HL-60 (cell line): ENCODE measurements at regions not wholly inside any gene's neighbourhood (a gene's known extent, or its start where the extent isn't known, plus 50 kb on each side); places are given as distances from the start of the nearest gene placed in this dataset.

Experiments used
- DNase-seq, 2 experiments: peaks; one replicate each; pipeline ENCODE4 v3.0.0-alpha.2; 2010 to 2020; ENCODE audit warnings: low read depth in 1 of 2, low spot score in 1 of 2
- H3K27ac ChIP-seq: fragments of 250-450 bp; sonication (Bioruptor Pico); replicated peaks from 2 replicates; pipeline ENCODE4 v1.5.1; 2020; ENCODE audit warnings: mild to moderate bottlenecking, moderate library complexity
- H3K27me3 ChIP-seq: fragments of 250-450 bp; sonication (Bioruptor Pico); 2 replicates; pipeline ENCODE4 v1.5.1; 2021; ENCODE audit warnings: mild to moderate bottlenecking, moderate library complexity; ENCODE audit not compliant: insufficient read depth, poor library complexity, severe bottlenecking
- H3K4me3 ChIP-seq: replicated peaks from 2 replicates; pipeline ENCODE4 v1.5.1; 2011; ENCODE audit warnings: mild to moderate bottlenecking, control low read depth, low read length; ENCODE audit not compliant: insufficient read depth
- GABPA ChIP-seq: IDR thresholded peaks from 2 replicates; pipeline ENCODE4 v1.6.1; 2012; ENCODE audit warnings: low read depth
- POLR2AphosphoS5 ChIP-seq: IDR thresholded peaks from 2 replicates; pipeline ENCODE4 v1.6.1; 2012; ENCODE audit warnings: low read depth
- SPI1 ChIP-seq: IDR thresholded peaks from 2 replicates; pipeline ENCODE4 v1.6.1; 2012; ENCODE audit warnings: low read depth, mild to moderate bottlenecking, borderline replicate concordance
- TF ChIP-seq, protein P1 (sequence below): IDR thresholded peaks from 2 replicates; pipeline ENCODE4 v1.6.1; 2012; ENCODE audit warnings: low read depth; ENCODE audit not compliant: insufficient replicate concordance
- TF ChIP-seq, protein P2 (sequence below): IDR thresholded peaks from one replicate; pipeline ENCODE4 v1.5.1; 2011; ENCODE audit warnings: low read length, control low read depth, inconsistent platforms; ENCODE audit not compliant: insufficient read depth

DNA sequence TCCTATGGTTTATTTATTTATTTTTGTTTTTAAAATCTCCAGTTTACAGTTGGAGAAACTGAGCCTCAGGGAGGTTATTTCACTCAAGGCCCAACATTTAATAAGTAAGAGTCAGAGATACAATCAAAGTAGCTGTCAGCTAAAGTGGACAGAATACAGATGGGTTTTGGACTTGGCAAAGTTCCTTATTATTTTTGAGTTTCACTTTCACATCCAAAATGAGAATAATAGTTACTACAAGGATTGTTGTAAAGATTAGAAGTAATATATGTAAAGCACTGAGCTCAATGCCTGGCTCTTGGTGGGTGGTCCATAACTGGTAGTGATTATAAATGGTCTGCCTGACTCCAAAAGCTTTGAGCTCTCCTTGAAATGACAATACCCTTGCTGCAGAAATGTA is 87.5 kb upstream of the SESN3 start:
- no peak for DNase-seq
- no peak overlapping the region for H3K4me3 ChIP-seq
- TF ChIP-seq, protein P1, sequence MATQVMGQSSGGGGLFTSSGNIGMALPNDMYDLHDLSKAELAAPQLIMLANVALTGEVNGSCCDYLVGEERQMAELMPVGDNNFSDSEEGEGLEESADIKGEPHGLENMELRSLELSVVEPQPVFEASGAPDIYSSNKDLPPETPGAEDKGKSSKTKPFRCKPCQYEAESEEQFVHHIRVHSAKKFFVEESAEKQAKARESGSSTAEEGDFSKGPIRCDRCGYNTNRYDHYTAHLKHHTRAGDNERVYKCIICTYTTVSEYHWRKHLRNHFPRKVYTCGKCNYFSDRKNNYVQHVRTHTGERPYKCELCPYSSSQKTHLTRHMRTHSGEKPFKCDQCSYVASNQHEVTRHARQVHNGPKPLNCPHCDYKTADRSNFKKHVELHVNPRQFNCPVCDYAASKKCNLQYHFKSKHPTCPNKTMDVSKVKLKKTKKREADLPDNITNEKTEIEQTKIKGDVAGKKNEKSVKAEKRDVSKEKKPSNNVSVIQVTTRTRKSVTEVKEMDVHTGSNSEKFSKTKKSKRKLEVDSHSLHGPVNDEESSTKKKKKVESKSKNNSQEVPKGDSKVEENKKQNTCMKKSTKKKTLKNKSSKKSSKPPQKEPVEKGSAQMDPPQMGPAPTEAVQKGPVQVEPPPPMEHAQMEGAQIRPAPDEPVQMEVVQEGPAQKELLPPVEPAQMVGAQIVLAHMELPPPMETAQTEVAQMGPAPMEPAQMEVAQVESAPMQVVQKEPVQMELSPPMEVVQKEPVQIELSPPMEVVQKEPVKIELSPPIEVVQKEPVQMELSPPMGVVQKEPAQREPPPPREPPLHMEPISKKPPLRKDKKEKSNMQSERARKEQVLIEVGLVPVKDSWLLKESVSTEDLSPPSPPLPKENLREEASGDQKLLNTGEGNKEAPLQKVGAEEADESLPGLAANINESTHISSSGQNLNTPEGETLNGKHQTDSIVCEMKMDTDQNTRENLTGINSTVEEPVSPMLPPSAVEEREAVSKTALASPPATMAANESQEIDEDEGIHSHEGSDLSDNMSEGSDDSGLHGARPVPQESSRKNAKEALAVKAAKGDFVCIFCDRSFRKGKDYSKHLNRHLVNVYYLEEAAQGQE: no peak
- H3K27ac ChIP-seq: no peak overlapping the region
- no peaks in the 10 kb centered on the region for H3K27me3 ChIP-seq

DNA sequence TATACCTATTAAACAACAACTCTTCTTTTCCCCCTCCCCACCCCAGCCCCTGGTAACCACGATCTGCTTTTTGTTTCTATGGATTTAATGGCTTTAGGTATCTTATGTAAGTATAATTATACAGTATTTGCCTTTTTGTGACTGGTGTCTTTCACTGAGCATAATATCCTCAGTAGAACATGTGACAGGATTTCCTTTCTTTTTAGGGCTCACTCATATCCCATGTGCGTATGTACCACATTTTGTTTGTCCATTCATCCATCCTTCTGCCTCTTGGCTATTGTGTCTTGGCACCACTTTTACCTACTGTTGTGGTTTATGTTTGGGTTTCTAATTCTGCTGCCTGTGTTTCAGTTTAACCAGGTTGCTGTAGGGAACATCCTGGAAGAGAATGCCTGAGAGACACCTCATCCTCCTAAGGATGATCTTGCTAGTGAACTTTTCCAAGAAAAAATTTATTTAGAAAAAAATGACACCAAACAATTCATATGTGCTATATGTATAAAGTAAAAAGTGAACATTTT is 77.6 kb upstream of the SESN3 start:
- Histone ChIP-seq H3K27me3 (no peaks in the 10 kb centered on the region), H3K27ac (no peak overlapping the region), H3K4me3 (no peak overlapping the region)
- no peak for TF ChIP-seq GABPA
- TF ChIP-seq, protein P1: no peak
- TF ChIP-seq, protein P2, sequence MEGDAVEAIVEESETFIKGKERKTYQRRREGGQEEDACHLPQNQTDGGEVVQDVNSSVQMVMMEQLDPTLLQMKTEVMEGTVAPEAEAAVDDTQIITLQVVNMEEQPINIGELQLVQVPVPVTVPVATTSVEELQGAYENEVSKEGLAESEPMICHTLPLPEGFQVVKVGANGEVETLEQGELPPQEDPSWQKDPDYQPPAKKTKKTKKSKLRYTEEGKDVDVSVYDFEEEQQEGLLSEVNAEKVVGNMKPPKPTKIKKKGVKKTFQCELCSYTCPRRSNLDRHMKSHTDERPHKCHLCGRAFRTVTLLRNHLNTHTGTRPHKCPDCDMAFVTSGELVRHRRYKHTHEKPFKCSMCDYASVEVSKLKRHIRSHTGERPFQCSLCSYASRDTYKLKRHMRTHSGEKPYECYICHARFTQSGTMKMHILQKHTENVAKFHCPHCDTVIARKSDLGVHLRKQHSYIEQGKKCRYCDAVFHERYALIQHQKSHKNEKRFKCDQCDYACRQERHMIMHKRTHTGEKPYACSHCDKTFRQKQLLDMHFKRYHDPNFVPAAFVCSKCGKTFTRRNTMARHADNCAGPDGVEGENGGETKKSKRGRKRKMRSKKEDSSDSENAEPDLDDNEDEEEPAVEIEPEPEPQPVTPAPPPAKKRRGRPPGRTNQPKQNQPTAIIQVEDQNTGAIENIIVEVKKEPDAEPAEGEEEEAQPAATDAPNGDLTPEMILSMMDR: no peak
- TF ChIP-seq SPI1: no peak
- no peak for TF ChIP-seq POLR2AphosphoS5
- no peak for DNase-seq

GRCh38 chr11:95307286-95307685 is 76.3 kb upstream of the SESN3 start:
- H3K4me3 ChIP-seq: no peak overlapping the region
- no peak for TF ChIP-seq SPI1
- TF ChIP-seq, protein P2: no peak
- TF ChIP-seq, protein P1: no peak
- no peak for DNase-seq

DNA sequence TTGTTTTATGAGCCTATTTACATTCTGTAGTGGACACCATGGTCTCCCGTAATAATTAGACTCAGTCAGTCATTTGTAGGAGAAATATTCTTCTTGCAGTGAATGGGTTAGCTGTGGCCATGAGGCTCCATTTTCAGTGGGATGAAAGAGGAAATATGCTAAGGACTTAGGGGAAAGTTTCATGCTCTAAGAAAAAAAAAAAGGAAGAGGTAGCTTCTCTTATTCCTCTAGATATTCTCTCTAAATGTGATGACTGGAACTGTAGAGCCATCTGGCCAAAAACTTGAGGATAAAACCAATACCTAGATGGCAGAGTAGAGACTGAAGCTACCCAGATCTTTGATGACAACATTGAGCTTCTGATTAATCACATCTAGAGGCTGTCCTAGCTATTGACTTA is 75.8 kb upstream of the SESN3 start:
- peak; percentile 50; the same call in 1 of the 2 replicates for TF ChIP-seq SPI1
- TF ChIP-seq, protein P1: no peak
- H3K27ac ChIP-seq: no peak overlapping the region
- H3K27me3 ChIP-seq: no peaks in the 10 kb centered on the region
- DNase-seq: peak in 1 of 2 experiments; percentile 13
- no peak overlapping the region for H3K4me3 ChIP-seq

More at GRCh38 chr11:95307286-95307685, 76.3 kb upstream of the SESN3 start:
- Histone ChIP-seq H3K27me3 (no peaks in the 10 kb centered on the region), H3K27ac (0 out of 2 replicates have a peak overlapping the region, but pooled peaks have one; percentile 7)
